ENCODE measurements at regions not wholly inside any gene's neighbourhood (a gene's known extent, or its start where the extent isn't known, plus 50 kb on each side); places are given as distances from the start of the nearest gene placed in this dataset.
A peak's percentile ranks its signal among the peaks of the same experiment; 100 is the strongest.

DNA sequence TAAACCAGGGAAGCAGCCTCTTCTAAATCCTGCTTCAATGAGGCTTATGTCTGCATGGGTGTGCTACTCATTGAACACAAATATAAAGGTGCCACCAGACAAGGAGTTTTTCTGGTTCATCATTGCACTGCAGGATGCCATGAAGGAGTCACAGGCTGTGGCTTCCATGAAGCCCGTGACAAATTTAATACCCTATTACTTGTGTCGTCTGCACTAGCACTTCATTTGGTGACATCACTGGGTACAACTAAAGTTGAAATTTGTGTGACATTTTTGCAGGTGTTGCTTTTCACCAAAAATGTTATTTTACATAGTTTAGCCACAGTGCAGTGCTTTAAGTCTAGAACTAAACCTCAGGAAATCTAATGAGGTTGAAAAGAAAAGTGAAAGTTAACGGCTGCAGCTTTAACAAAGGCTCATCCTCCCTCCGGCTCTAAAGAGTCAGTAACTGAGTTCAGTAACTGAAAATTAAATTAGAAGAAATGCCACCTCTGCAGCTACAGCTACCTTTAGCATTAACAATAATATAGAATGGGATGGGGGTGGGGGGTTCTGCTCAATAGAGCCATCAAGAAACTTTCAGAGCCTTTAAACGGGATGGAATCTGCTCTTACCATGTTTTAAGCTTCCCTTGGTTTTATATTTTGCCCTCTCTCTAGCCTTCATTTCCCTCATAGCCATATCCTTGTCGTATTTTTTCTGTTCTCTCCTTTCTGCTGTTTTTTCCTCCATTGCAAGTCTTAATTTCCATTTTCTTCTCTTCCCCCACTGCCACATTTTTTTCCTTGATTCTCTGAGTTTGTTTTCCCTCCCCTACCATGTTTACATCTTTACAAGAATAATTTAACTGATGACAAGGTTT lies 233.8 kb upstream of the TMEM161B start:
- Mint-ChIP-seq H3K27ac (peak overlapping the region; percentile 71), H3K9me3 (no peaks in the 10 kb centered on the region), H3K4me3 (peak overlapping the region; percentile 85), H3K27me3 (ENCODE audit: low read depth) (peaks cover 10% of the 10 kb centered on the region), H3K36me3 (ENCODE audit: low read depth) (no peaks in the 10 kb centered on the region), H3K4me1 (ENCODE audit: low read depth) (peaks cover 14% of the 10 kb centered on the region)

DNA sequence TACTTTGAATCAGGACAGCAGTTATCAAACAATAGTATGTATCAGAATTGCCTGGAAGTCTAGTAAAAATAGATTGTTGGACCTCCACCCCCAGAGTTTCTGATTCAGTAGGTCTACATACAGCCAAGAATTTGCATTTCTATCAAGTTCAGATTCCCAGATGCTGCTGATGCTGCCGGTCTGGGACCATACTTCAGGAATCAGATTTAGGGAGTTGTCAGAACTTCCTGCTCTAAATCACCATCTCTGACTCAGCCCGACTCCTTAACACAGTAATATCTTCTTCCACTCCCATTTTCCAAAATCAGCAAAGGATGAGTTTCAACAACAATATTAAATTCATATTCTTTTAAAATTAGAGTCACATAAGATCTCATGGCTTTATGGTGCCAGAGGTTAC lies 227.2 kb upstream of the TMEM161B start:
- Mint-ChIP-seq H3K36me3 (ENCODE audit: low read depth) (no peaks in the 10 kb centered on the region), H3K27ac (no peak overlapping the region), H3K27me3 (ENCODE audit: low read depth) (peaks cover 26% of the 10 kb centered on the region), H3K4me3 (no peak overlapping the region), H3K9me3 (no peaks in the 10 kb centered on the region), H3K4me1 (ENCODE audit: low read depth) (no peaks in the 10 kb centered on the region)

DNA sequence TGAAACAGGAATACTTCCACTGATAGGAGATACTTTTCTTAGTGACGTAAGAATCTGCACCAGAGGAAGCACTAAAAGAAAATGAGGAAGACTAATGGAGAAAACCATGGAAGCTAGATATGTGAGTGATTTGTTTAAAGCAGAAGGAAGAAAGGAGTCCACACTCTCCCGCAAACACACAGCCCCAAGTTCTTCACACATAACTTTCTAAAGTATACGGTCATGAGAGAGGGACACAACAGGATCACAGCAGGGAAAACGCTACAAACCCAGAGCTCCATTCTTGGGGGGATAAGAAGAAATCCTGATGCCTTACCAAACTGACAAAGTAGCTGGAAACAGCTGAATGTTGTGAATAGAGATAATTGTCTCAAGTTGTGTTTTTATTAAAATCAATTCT lies 222.2 kb upstream of the TMEM161B start:
- Mint-ChIP-seq H3K4me3 (no peak overlapping the region), H3K27ac (no peak overlapping the region), H3K9me3 (no peaks in the 10 kb centered on the region), H3K27me3 (ENCODE audit: low read depth) (peaks cover 9% of the 10 kb centered on the region), H3K4me1 (ENCODE audit: low read depth) (no peaks in the 10 kb centered on the region), H3K36me3 (ENCODE audit: low read depth) (no peaks in the 10 kb centered on the region)

DNA sequence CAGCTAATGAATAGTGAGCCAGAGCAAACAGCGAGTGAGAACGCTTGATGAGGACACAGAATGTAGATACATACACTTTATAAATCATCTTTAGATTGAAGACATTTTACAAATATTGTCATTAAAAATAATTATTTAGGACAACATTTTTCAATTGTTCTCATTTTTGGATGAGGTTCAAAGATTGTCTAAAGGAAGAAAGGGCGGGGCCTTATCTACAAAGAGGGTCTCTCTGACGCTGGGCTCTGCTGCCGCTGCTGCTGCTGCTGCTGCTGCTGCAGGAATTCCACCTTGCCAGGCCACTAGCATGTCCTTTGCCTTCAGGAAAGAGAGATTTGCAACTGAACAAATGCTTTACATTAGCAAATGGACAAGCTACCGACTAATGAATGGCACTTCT lies 220.7 kb upstream of the TMEM161B start:
- H3K36me3 Mint-ChIP-seq (ENCODE audit: low read depth), result no peaks in the 10 kb centered on the region
- H3K27me3 Mint-ChIP-seq (ENCODE audit: low read depth), result peaks cover 11% of the 10 kb centered on the region
- no peaks in the 10 kb centered on the region for H3K9me3 Mint-ChIP-seq

DNA sequence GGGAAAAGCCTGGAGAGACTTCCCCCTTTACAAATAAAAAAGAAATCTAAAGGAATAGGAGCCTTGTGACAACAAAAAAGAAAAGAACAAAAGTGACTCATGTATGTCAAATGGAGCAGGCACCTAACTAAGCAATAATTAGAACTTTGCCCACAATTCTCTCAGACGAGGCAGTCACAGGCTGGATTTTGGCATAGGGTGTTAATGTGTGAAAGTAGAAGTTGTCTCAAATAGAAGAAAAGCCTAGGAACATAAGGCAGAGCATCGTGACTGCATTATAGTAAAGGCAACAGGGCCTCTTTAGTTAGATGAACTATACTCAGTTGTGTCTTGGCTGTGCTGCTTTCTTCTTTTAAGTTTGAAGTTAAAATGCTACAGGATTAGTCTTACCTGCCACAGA lies 219.9 kb upstream of the TMEM161B start:
- peaks cover 11% of the 10 kb centered on the region for H3K27me3 Mint-ChIP-seq (ENCODE audit: low read depth)
- no peaks in the 10 kb centered on the region for H3K4me1 Mint-ChIP-seq (ENCODE audit: low read depth)
- no peaks in the 10 kb centered on the region for H3K9me3 Mint-ChIP-seq
- no peaks in the 10 kb centered on the region for H3K36me3 Mint-ChIP-seq (ENCODE audit: low read depth)
- no peak overlapping the region for H3K4me3 Mint-ChIP-seq
- no peak overlapping the region for H3K27ac Mint-ChIP-seq

More for the DNA sequence above, 220.7 kb upstream of the TMEM161B start:
- Mint-ChIP-seq H3K4me1 (ENCODE audit: low read depth) (no peaks in the 10 kb centered on the region), H3K4me3 (no peak overlapping the region), H3K27ac (no peak overlapping the region)

DNA sequence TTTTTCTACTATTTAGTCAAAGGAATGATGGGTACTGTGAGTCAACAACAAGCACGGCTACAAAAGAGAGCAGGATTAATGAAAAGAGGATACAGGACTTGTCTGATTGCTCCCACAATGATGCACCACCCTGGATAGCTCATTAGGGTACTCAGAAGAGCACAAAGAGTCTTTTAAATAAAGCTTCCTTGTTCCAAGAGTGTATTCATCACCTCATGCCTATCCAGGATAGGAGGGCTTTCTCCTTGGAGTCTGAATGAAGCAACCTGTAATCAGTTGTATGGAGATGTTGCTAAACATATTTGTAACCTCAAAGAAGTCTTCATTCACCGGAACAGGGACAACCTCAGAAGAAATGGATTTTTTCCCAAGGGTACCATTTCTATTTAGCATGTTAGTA lies 219.5 kb upstream of the TMEM161B start:
- no peak overlapping the region for H3K27ac Mint-ChIP-seq
- H3K9me3 Mint-ChIP-seq, result no peaks in the 10 kb centered on the region
- no peak overlapping the region for H3K4me3 Mint-ChIP-seq
- H3K4me1 Mint-ChIP-seq (ENCODE audit: low read depth), result no peaks in the 10 kb centered on the region
- H3K27me3 Mint-ChIP-seq (ENCODE audit: low read depth), result peaks cover 11% of the 10 kb centered on the region
- no peaks in the 10 kb centered on the region for H3K36me3 Mint-ChIP-seq (ENCODE audit: low read depth)

DNA sequence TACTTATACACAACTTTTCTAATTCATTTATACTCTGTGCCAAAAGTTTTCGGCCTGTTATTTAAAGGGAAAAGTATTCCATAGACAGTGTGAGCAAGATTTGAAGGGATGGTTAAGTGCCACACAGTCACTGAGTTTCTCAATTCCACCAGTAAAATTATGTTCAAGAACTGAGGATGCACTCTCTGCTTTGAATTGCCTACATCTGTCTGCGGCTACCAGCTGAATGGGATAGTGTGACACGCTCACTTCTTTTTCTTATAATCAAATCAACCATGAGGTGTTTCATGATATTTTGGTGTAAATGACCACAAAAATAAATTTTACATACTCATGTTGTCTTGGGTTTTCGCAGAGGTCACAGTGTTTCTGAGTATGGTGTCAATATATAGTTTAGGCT lies 218.4 kb upstream of the TMEM161B start:
- H3K27me3 Mint-ChIP-seq (ENCODE audit: low read depth), result peaks cover 7% of the 10 kb centered on the region
- no peaks in the 10 kb centered on the region for H3K4me1 Mint-ChIP-seq (ENCODE audit: low read depth)
- H3K4me3 Mint-ChIP-seq, result no peak overlapping the region
- H3K9me3 Mint-ChIP-seq, result no peaks in the 10 kb centered on the region
- H3K36me3 Mint-ChIP-seq (ENCODE audit: low read depth), result no peaks in the 10 kb centered on the region
- no peak overlapping the region for H3K27ac Mint-ChIP-seq

DNA sequence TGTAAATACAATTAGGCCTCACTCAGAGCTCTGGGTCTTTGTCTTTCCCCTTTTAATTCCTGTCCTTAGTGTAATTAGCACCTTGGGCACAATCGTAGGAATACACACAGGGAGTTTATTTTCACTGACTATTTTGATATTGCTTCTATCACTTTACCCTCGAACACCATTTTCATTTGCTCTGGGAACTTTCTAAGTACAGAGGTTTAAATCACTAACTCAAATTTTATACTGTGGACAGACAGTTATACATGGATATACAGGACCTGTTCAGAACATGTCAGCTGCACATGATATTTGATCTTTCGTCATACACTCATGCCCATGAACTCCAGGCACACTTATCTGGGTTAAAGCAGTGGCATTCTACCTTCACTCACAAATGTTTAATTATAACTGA lies 217.8 kb upstream of the TMEM161B start:
- Mint-ChIP-seq H3K27ac (no peak overlapping the region), H3K4me3 (no peak overlapping the region), H3K27me3 (ENCODE audit: low read depth) (peaks cover 4% of the 10 kb centered on the region), H3K9me3 (no peaks in the 10 kb centered on the region), H3K36me3 (ENCODE audit: low read depth) (no peaks in the 10 kb centered on the region), H3K4me1 (ENCODE audit: low read depth) (no peaks in the 10 kb centered on the region)

DNA sequence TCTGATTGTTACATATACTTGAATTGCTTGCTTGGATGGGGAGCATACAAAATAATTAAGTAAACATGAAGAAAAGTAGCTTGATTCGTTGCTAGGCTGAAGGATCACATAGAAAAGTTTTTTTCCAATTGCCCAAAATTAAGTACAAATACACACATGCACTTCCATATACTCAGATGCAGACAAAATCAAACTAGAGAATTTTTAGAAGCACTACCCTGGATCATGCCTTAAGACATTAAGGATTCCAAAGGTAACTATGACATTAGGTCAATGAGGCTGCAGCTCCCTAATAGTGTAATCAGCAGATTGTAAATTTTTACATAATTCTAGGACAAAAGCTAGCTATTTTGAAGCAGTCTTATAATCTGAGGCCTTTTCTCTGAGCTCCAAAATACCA lies 216.9 kb upstream of the TMEM161B start:
- no peak overlapping the region for H3K4me3 Mint-ChIP-seq
- no peaks in the 10 kb centered on the region for H3K4me1 Mint-ChIP-seq (ENCODE audit: low read depth)
- no peak overlapping the region for H3K27ac Mint-ChIP-seq
- H3K9me3 Mint-ChIP-seq, result no peaks in the 10 kb centered on the region
- H3K27me3 Mint-ChIP-seq (ENCODE audit: low read depth), result peaks cover 8% of the 10 kb centered on the region
- no peaks in the 10 kb centered on the region for H3K36me3 Mint-ChIP-seq (ENCODE audit: low read depth)

DNA sequence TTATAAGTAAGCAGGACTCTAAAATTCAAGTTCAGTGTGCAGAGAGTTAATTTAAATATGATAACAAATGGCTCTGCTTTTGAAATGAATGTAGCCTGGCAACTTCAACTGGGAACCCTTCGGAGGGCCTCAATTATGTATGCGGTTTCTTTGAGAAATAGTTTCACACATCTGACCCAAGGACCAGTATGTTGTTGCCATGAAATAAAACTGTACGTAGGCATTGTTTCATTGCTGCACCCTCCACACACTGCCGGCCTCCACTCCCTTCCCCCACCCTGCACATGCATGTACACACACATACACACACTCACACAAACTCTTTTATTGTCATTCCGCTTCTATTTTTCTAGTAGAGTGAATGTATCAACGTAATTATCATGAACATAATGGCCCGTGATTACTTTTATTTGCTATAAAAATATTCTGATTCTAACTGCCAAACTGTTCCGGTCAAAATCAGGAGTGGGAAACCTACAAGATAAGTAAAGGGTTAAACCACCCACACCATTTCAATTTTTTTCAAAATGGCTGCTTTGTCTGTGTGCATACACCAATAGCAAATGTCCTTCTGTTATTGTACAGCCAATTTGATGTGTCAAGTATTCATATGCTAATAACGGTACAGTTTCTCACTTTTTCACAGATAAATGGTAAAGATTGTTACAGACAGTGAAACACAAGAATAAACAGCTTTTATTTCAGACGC lies 215.5 kb upstream of the TMEM161B start:
- Mint-ChIP-seq H3K36me3 (ENCODE audit: low read depth) (no peaks in the 10 kb centered on the region), H3K27ac (no peak overlapping the region), H3K4me3 (no peak overlapping the region), H3K9me3 (no peaks in the 10 kb centered on the region), H3K27me3 (ENCODE audit: low read depth) (peaks cover 8% of the 10 kb centered on the region), H3K4me1 (ENCODE audit: low read depth) (no peaks in the 10 kb centered on the region)

DNA sequence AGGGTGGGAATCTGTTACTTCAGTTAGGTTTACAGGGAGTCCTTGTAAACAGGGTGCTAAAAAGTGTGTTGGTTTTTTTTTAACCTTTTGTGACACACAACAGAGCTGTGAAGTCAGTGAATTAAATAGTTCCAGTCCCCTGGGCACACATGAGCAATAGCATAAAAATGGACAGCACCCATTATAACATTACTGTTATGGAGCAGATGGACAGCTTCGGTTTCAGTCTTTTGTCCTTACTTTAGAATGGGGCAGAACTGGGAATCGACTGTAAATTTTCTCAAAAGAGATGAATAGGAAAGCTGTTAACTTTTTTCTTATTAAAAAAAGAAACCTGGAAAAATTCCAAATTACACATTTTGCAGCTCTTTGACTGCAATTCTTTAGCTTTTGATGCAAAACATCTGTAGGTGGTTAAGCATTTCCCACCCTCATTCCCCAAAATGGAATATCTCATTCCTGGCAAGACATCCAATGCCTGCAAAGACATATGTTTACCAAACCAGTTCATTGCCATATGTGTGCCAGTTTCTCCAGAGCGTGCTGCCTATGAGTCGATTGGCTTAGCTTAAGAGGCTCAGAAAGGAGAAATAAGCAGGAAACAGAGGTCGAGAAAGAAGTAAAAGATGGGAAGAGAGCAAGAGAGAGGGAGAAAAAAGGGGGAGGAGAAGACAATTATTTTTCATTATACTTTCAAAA lies 212.3 kb upstream of the TMEM161B start:
- H3K4me3 Mint-ChIP-seq, result no peak overlapping the region
- H3K27ac Mint-ChIP-seq, result no peak overlapping the region
- H3K36me3 Mint-ChIP-seq (ENCODE audit: low read depth), result no peaks in the 10 kb centered on the region
- peaks cover 11% of the 10 kb centered on the region for H3K27me3 Mint-ChIP-seq (ENCODE audit: low read depth)
- H3K9me3 Mint-ChIP-seq, result no peaks in the 10 kb centered on the region
- no peaks in the 10 kb centered on the region for H3K4me1 Mint-ChIP-seq (ENCODE audit: low read depth)

DNA sequence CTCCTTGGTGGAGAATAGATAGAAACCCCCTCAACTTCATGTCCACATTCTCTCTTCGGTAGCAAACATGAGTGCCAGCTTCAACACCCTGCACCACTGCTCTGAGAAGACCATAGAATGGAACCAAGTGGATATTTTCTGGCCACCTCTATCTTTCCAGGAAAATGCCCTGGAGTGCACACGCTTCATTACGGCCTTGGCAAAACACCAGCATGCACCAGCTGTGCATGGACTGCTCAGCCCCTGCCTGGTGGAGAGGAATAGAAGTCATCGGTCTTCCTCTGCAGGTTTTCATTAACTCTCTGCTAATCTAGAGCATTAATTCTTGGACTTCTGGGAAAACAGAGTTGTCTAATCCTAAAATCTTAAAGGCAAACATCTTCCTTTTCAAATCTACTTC lies 211.6 kb upstream of the TMEM161B start:
- Mint-ChIP-seq H3K4me1 (ENCODE audit: low read depth) (no peaks in the 10 kb centered on the region), H3K9me3 (no peaks in the 10 kb centered on the region), H3K36me3 (ENCODE audit: low read depth) (no peaks in the 10 kb centered on the region), H3K27ac (no peak overlapping the region), H3K27me3 (ENCODE audit: low read depth) (peaks cover 6% of the 10 kb centered on the region), H3K4me3 (no peak overlapping the region)

DNA sequence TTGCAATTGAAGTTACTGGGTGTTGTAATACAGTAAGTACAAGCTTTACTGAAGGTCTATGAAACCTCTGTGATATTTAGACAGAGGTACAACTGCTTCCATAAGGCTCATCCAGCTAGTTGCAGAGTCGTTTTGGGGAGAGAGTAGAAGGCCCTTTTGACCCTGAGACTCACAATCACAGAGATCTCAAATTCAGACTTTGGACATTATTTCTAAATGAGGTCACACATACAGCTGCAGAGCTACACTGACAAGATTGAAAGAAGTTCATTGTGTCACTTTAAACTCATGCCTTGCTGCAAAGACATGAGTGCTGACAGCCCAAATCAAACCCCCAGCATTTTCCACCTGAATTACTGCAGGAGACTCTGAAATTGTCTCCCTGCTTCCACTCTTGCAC lies 205.9 kb upstream of the TMEM161B start:
- Mint-ChIP-seq H3K4me1 (ENCODE audit: low read depth) (no peaks in the 10 kb centered on the region), H3K27me3 (ENCODE audit: low read depth) (peaks cover 3% of the 10 kb centered on the region), H3K36me3 (ENCODE audit: low read depth) (no peaks in the 10 kb centered on the region), H3K27ac (no peak overlapping the region), H3K4me3 (no peak overlapping the region), H3K9me3 (peaks cover 5% of the 10 kb centered on the region)

DNA sequence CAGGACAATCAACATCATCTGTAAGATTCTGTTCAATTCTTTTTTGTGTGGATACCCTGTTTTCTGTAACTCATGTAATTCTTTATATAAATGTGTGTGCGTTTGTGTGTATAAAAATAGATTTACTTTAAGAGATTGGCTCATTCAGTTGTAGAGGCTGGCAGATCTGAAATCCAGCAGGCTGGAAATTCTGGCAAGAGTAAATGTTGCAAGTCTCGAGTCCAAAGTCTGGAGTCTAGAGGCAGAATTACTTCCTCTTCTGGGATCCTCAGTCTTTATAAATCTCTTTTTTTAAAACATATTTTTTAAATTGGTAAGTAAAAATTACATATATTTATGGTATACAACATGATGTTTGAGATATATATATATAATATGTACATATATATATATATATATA lies 202.1 kb upstream of the TMEM161B start:
- Mint-ChIP-seq H3K36me3 (ENCODE audit: low read depth) (no peaks in the 10 kb centered on the region), H3K27ac (no peak overlapping the region), H3K27me3 (ENCODE audit: low read depth) (no peaks in the 10 kb centered on the region), H3K4me3 (no peak overlapping the region), H3K4me1 (ENCODE audit: low read depth) (no peaks in the 10 kb centered on the region), H3K9me3 (peaks cover 5% of the 10 kb centered on the region)

DNA sequence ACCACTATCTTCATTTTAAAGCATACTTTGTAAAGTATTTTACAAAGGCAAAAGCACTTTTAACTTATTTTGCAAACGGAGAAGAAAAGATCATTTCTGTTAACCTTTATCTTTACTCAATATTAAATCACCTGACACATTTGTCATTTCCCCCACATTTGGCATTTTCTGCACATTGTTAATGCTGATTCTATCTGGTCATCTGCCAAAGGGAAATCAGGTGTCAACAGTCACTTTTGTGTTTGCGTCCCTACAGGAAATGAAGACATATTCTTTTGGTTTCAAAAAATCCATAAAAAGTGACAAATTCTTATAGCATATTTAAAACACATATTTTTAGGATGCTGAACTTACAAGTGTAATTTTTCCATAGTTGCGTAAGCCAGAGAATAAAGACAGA lies 191.3 kb upstream of the TMEM161B start:
- Mint-ChIP-seq H3K27ac (no peak overlapping the region), H3K9me3 (no peaks in the 10 kb centered on the region), H3K4me1 (ENCODE audit: low read depth) (no peaks in the 10 kb centered on the region), H3K36me3 (ENCODE audit: low read depth) (no peaks in the 10 kb centered on the region), H3K27me3 (ENCODE audit: low read depth) (no peaks in the 10 kb centered on the region), H3K4me3 (no peak overlapping the region)
